OCI-LY7 (cell line): ENCODE measurements at regions not wholly inside any gene's neighbourhood (a gene's known extent, or its start where the extent isn't known, plus 50 kb on each side); places are given as distances from the start of the nearest gene placed in this dataset.
"Not testable (repeated sequence)": the region's sequence is repeated elsewhere in the genome, so short reads cannot be mapped to it uniquely, and the experiment has no call there.

Experiments
- BruUV-seq: library from RNA; stranded (reverse); fragments of 400-500 nt; replicated peaks from 2 replicates; lab custom pipeline; 2021; lab: Mats Ljungman, UMichigan
- CTCF ChIA-PET: fragments of 300-600 bp; sonication (Branson Sonifier 250); formaldehyde crosslinking; loops from one replicate; lab custom pipeline; 2022; ENCODE audit warnings: antibody characterized with exemption; ENCODE audit not compliant: unreplicated experiment; lab: Charles Lee
- POLR2A ChIA-PET: fragments of 300-600 bp; sonication (Branson Sonifier 250); formaldehyde crosslinking; loops from one replicate; lab custom pipeline; 2022; ENCODE audit warnings: antibody characterized with exemption; lab: Charles Lee
- DNase-seq: peaks from one replicate; pipeline ENCODE4 v3.0.0-alpha.2; 2015; ENCODE audit warnings: low spot score
- H2AFZ ChIP-seq: fragments of 200-600 bp; sonication (generic), shearing (Covaris generic); 2 replicates; pipeline ENCODE4 v1.6.1; 2014; ENCODE audit warnings: mild to moderate bottlenecking, antibody characterized with exemption, low read length, moderate library complexity
- H3K27ac ChIP-seq: fragments of 200-600 bp; sonication (generic); 2 replicates; pipeline ENCODE4 v1.5.1; 2014; ENCODE audit warnings: mixed run types, low read depth, mild to moderate bottlenecking, moderate library complexity, low read length, inconsistent platforms; ENCODE audit not compliant: poor library complexity, severe bottlenecking
- H3K36me3 ChIP-seq: fragments of 200-600 bp; sonication (generic); 2 replicates; pipeline ENCODE4 v1.6.1; 2014; ENCODE audit warnings: mild to moderate bottlenecking, antibody characterized with exemption, low read length, moderate library complexity, mixed read lengths; ENCODE audit not compliant: insufficient read depth
- H3K4me1 ChIP-seq: fragments of 200-600 bp; sonication (generic); 2 replicates; pipeline ENCODE4 v1.5.1; 2014; ENCODE audit warnings: mild to moderate bottlenecking, low read length; ENCODE audit not compliant: insufficient read depth, poor library complexity, severe bottlenecking
- H3K4me2 ChIP-seq: fragments of 200-600 bp; sonication (generic); 2 replicates; pipeline ENCODE4 v1.6.1; 2014; ENCODE audit warnings: mild to moderate bottlenecking, low read length
- H3K4me3 ChIP-seq: fragments of 200-600 bp; sonication (generic); 2 replicates; pipeline ENCODE4 v1.5.1; 2014; ENCODE audit warnings: mild to moderate bottlenecking, low read depth, low read length; ENCODE audit not compliant: poor library complexity, severe bottlenecking
- H3K79me2 ChIP-seq: fragments of 200-600 bp; sonication (generic); 2 replicates; pipeline ENCODE4 v1.6.1; 2016; ENCODE audit warnings: low read depth, mild to moderate bottlenecking, low read length, moderate library complexity, mixed read lengths; ENCODE audit not compliant: insufficient read depth
- H3K9me2 ChIP-seq: fragments of 200-600 bp; sonication (generic); 2 replicates; pipeline ENCODE4 v1.6.1; 2016; ENCODE audit warnings: mild to moderate bottlenecking, low read length, mixed read lengths; ENCODE audit not compliant: insufficient read depth
- H3K9me3 ChIP-seq: fragments of 200-600 bp; sonication (generic); 2 replicates; pipeline ENCODE4 v1.6.1; 2014; ENCODE audit warnings: mild to moderate bottlenecking, mixed run types, low read length, mixed read lengths
- H4K20me1 ChIP-seq: fragments of 200-600 bp; sonication (generic); 2 replicates; pipeline ENCODE4 v1.6.1; 2014; ENCODE audit warnings: mild to moderate bottlenecking, antibody characterized with exemption, low read length, moderate library complexity, mixed read lengths; ENCODE audit not compliant: insufficient read depth
- EZH2phosphoT487 ChIP-seq: fragments of 200-600 bp; sonication (generic); IDR thresholded peaks from 2 replicates; pipeline ENCODE4 v1.6.1; 2018; ENCODE audit warnings: low read depth, borderline replicate concordance, mild to moderate bottlenecking, mixed run types, antibody characterized with exemption, low read length, moderate library complexity, mixed read lengths
- intact Hi-C: fragments of 100-400 bp; cut with micrococcal nuclease; formaldehyde crosslinking; loops from one replicate; pipeline ENCODE4 v1.10.0; 2022; ENCODE audit not compliant: unreplicated experiment
- TF ChIP-seq, protein P1 (sequence below): fragments of 200-600 bp; sonication (generic); conservative IDR thresholded peaks from 2 replicates; pipeline ENCODE4 v1.5.1; 2014; ENCODE audit warnings: mild to moderate bottlenecking, antibody characterized with exemption, low read length, moderate library complexity, mixed read lengths

DNA sequence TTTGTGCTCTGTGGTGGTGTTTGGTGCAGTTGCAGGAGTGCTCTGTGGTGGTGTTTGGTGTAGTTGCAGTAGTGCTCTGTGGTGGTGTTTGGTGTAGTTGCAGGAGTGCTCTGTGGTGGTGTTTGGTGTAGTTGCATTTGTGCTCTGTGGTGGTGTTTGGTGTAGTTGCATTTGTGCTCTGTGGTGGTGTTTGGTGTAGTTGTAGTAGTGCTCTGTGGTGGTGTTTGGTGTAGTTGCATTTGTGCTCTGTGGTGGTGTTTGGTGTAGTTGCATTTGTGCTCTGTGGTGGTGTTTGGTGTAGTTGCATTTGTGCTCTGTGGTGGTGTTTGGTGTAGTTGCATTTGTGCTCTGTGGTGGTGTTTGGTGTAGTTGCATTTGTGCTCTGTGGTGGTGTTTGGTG, 705.7 kb upstream of the FRG1 start:
- H3K4me2 ChIP-seq, CTCF ChIA-PET, H3K79me2 ChIP-seq, H3K36me3 ChIP-seq, intact Hi-C loops, H3K4me3 ChIP-seq, POLR2A ChIA-PET, H2AFZ ChIP-seq, BruUV-seq, DNase-seq, H3K4me1 ChIP-seq, H3K27ac ChIP-seq, H3K9me3 ChIP-seq, H4K20me1 ChIP-seq, H3K9me2 ChIP-seq: not testable (repeated sequence)

DNA sequence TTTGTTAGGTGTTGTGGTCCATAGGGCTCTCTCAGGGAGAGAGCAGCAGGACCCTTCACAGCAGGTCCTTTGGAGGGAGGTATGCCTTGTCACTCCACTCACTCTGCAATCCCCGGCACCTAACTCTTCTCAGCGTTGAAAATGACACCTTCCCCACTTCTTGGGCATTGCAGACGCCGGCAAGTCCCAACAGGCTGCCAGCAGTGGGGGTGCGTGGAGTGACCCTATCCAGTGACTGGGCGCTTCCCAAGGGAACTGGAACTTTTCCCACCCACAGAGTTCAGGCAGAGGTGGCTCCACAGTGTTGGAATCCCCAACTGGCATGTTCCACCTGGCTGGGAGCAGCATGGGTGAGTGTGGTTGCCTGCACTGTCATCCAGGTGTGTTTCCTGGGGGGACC, 705.1 kb upstream of the FRG1 start:
- no peak for DNase-seq
- no peak for TF ChIP-seq EZH2phosphoT487
- TF ChIP-seq, protein P1, sequence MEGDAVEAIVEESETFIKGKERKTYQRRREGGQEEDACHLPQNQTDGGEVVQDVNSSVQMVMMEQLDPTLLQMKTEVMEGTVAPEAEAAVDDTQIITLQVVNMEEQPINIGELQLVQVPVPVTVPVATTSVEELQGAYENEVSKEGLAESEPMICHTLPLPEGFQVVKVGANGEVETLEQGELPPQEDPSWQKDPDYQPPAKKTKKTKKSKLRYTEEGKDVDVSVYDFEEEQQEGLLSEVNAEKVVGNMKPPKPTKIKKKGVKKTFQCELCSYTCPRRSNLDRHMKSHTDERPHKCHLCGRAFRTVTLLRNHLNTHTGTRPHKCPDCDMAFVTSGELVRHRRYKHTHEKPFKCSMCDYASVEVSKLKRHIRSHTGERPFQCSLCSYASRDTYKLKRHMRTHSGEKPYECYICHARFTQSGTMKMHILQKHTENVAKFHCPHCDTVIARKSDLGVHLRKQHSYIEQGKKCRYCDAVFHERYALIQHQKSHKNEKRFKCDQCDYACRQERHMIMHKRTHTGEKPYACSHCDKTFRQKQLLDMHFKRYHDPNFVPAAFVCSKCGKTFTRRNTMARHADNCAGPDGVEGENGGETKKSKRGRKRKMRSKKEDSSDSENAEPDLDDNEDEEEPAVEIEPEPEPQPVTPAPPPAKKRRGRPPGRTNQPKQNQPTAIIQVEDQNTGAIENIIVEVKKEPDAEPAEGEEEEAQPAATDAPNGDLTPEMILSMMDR: no peak
- no peaks in the 10 kb centered on the region for H3K79me2 ChIP-seq
- no peaks in the 10 kb centered on the region for H3K36me3 ChIP-seq
- no peaks in the 10 kb centered on the region for H3K9me2 ChIP-seq
- no peaks in the 10 kb centered on the region for H3K4me1 ChIP-seq
- H3K27ac ChIP-seq: no peak overlapping the region
- ChIA-PET CTCF (no interaction called here), POLR2A (no interaction called here)
- H3K4me2 ChIP-seq: no peak overlapping the region
- no peaks in the 10 kb centered on the region for H3K9me3 ChIP-seq
- intact Hi-C loops: no loop called here
- no peak overlapping the region for H2AFZ ChIP-seq
- no TSS peak for BruUV-seq
- no peak overlapping the region for H3K4me3 ChIP-seq
- no peaks in the 10 kb centered on the region for H4K20me1 ChIP-seq

DNA sequence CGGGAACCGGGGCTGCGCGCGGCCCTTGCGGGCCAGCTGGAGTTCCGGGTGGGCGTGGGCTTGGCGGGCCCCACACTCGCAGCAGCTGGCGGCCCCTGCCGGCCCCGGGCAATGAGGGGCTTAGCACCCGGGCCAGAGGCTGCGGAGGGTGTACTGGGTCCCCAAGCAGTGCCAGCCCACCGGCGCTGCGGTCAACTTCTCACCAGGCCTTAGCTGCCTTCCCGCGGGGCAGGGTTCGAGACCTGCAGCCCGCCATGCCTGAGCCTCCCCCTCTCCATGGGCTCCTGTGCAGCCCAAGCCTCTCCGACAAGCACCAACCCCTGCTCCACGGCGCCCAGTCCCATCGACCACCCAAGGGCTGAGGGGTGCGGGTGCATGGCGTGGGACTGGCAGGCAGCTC, 704.4 kb upstream of the FRG1 start:
- H3K27ac ChIP-seq, H3K4me3 ChIP-seq, CTCF ChIA-PET, intact Hi-C loops, H3K4me2 ChIP-seq, H3K4me1 ChIP-seq, H2AFZ ChIP-seq, H3K36me3 ChIP-seq, H3K79me2 ChIP-seq, H3K9me3 ChIP-seq, H3K9me2 ChIP-seq, H4K20me1 ChIP-seq, DNase-seq, BruUV-seq, POLR2A ChIA-PET: not testable (repeated sequence)

DNA sequence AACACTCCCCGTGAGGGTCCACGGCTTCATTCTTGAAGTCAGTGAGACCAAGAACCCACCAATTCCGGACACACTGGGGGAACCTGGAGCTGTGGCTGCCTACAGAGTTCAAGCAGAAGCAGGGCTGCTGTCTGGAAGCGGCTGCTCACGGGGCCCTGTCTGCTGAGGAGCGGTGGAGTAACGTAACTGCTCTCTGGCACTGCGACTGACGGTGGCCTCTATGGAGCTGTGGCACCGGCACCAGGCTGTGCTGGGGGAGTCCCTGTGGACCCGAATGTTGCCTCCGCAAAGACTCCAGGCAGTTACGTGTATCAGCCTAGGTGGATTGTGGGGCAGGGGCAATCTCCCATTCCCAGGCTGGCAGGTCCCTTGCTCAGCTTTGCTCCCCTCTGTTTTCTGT, 703.3 kb upstream of the FRG1 start:
- intact Hi-C loops: no loop called here
- no peak for TF ChIP-seq EZH2phosphoT487
- TF ChIP-seq, protein P1: no peak
- Histone ChIP-seq H3K27ac (no peak overlapping the region), H3K9me2 (no peaks in the 10 kb centered on the region), H3K36me3 (no peaks in the 10 kb centered on the region), H3K79me2 (no peaks in the 10 kb centered on the region), H4K20me1 (no peaks in the 10 kb centered on the region), H3K4me1 (no peaks in the 10 kb centered on the region), H3K9me3 (no peaks in the 10 kb centered on the region), H2AFZ (no peak overlapping the region), H3K4me2 (no peak overlapping the region), H3K4me3 (no peak overlapping the region)
- DNase-seq: no peak
- BruUV-seq: no TSS peak
- ChIA-PET CTCF (no interaction called here), POLR2A (no interaction called here)
